H9 (cell line): ENCODE measurements at regions not wholly inside any gene's neighbourhood (a gene's known extent, or its start where the extent isn't known, plus 50 kb on each side); places are given as distances from the start of the nearest gene placed in this dataset.

Experiments used
- DNase-seq: peaks from one replicate; pipeline ENCODE4 v3.0.0-alpha.2; 2017
- H2AFZ ChIP-seq: one replicate; pipeline ENCODE4 v1.6.1; 2013; ENCODE audit warnings: mild to moderate bottlenecking, low read length, control low read depth, moderate library complexity
- H2AK5ac ChIP-seq: 2 replicates; pipeline ENCODE4 v1.6.1; 2013; ENCODE audit warnings: low read length, control low read depth, mixed read lengths; ENCODE audit not compliant: insufficient read length
- H2BK120ac ChIP-seq: one replicate; pipeline ENCODE4 v1.6.1; 2013; ENCODE audit warnings: low read depth, mild to moderate bottlenecking, low read length, control low read depth, inconsistent platforms; ENCODE audit not compliant: poor library complexity, severe bottlenecking
- H2BK12ac ChIP-seq: 2 replicates; pipeline ENCODE4 v1.6.1; 2013; ENCODE audit warnings: low read length, control low read depth, mixed read lengths, low read depth; ENCODE audit not compliant: insufficient read length
- H2BK15ac ChIP-seq: 2 replicates; pipeline ENCODE4 v1.6.1; 2013; ENCODE audit warnings: low read depth, low read length, control low read depth
- H2BK20ac ChIP-seq: one replicate; pipeline ENCODE4 v1.6.1; 2013; ENCODE audit warnings: low read depth, mild to moderate bottlenecking, low read length, control low read depth, inconsistent platforms; ENCODE audit not compliant: poor library complexity, severe bottlenecking
- H2BK5ac ChIP-seq: 2 replicates; pipeline ENCODE4 v1.6.1; 2013; ENCODE audit warnings: low read length, control low read depth, mixed read lengths; ENCODE audit not compliant: insufficient read length
- H3K14ac ChIP-seq: 2 replicates; pipeline ENCODE4 v1.6.1; 2013; ENCODE audit warnings: low read length, control low read depth; ENCODE audit not compliant: insufficient read depth
- H3K18ac ChIP-seq: 2 replicates; pipeline ENCODE4 v1.6.1; 2013; ENCODE audit warnings: low read depth, mild to moderate bottlenecking, mixed read lengths, low read length, control low read depth; ENCODE audit not compliant: insufficient read length
- H3K23ac ChIP-seq: 2 replicates; pipeline ENCODE4 v1.6.1; 2013; ENCODE audit warnings: low read length, control low read depth, mixed read lengths, low read depth; ENCODE audit not compliant: insufficient read length
- H3K23me2 ChIP-seq: 2 replicates; pipeline ENCODE4 v1.6.1; 2013; ENCODE audit warnings: low read depth, mild to moderate bottlenecking, mixed read lengths, low read length, control low read depth; ENCODE audit not compliant: insufficient read length, poor library complexity, severe bottlenecking
- H3K27ac ChIP-seq: 2 replicates; pipeline ENCODE4 v1.5.1; 2013; ENCODE audit warnings: low read length, control low read depth, mixed read lengths, low read depth; ENCODE audit not compliant: insufficient read length
- H3K27me3 ChIP-seq: 2 replicates; pipeline ENCODE4 v1.6.1; 2013; ENCODE audit warnings: low read length, control low read depth, inconsistent platforms; ENCODE audit not compliant: insufficient read depth
- H3K4ac ChIP-seq: 2 replicates; pipeline ENCODE4 v1.6.1; 2013; ENCODE audit warnings: low read depth, mild to moderate bottlenecking, control low read depth, inconsistent platforms, low read length, moderate library complexity
- H3K4me1 ChIP-seq: 2 replicates; pipeline ENCODE4 v1.6.1; 2013; ENCODE audit warnings: low read length, control low read depth, inconsistent platforms; ENCODE audit not compliant: insufficient read depth
- H3K4me2 ChIP-seq: 2 replicates; pipeline ENCODE4 v1.6.1; 2013; ENCODE audit warnings: low read length, control low read depth, mixed read lengths; ENCODE audit not compliant: insufficient read length, insufficient read depth
- H3K56ac ChIP-seq: 2 replicates; pipeline ENCODE4 v1.6.1; 2013; ENCODE audit warnings: low read depth, mild to moderate bottlenecking, mixed read lengths, low read length, control low read depth; ENCODE audit not compliant: insufficient read length
- H3K79me1 ChIP-seq: 2 replicates; pipeline ENCODE4 v1.6.1; 2013; ENCODE audit warnings: low read depth, mild to moderate bottlenecking, moderate library complexity, low read length, control low read depth, inconsistent platforms; ENCODE audit not compliant: insufficient read depth, poor library complexity, severe bottlenecking
- H3K79me2 ChIP-seq: 2 replicates; pipeline ENCODE4 v1.6.1; 2013; ENCODE audit warnings: low read length, control low read depth, inconsistent platforms; ENCODE audit not compliant: insufficient read depth
- H3K9ac ChIP-seq: 2 replicates; pipeline ENCODE4 v1.6.1; 2013; ENCODE audit warnings: low read length, control low read depth, mixed read lengths; ENCODE audit not compliant: insufficient read length; ENCODE audit errors: extremely low read depth
- H3K9me3 ChIP-seq: one replicate; pipeline ENCODE4 v1.6.1; 2013; ENCODE audit warnings: low read depth, low read length, inconsistent platforms; ENCODE audit not compliant: control insufficient read depth
- H3T11ph ChIP-seq: one replicate; pipeline ENCODE4 v1.6.1; 2013; ENCODE audit warnings: mild to moderate bottlenecking, low read length, control low read depth, inconsistent platforms
- H4K20me1 ChIP-seq: one replicate; pipeline ENCODE4 v1.6.1; 2013; ENCODE audit not compliant: control insufficient read depth, insufficient read length, insufficient read depth
- H4K5ac ChIP-seq: 2 replicates; pipeline ENCODE4 v1.6.1; 2013; ENCODE audit warnings: low read depth, mild to moderate bottlenecking, mixed read lengths, low read length, control low read depth; ENCODE audit not compliant: insufficient read length
- H4K8ac ChIP-seq: replicated peaks from 2 replicates; pipeline ENCODE4 v1.6.1; 2013; ENCODE audit warnings: low read length, control low read depth, mixed read lengths, low read depth; ENCODE audit not compliant: insufficient read length
- H4K91ac ChIP-seq: 2 replicates; pipeline ENCODE4 v1.6.1; 2013; ENCODE audit warnings: low read depth, mild to moderate bottlenecking, moderate library complexity, mixed read lengths, low read length, control low read depth; ENCODE audit not compliant: insufficient read length
- H3K27ac Mint-ChIP-seq, 3 experiments: 2 replicates in 2 of 3; 3 replicates in 1 of 3; pipeline ENCODE4 v1.8.0; 2020 to 2021; ENCODE audit warnings: mixed read lengths in 3 of 3, mild to moderate bottlenecking in 1 of 3, moderate library complexity in 1 of 3
- H3K27me3 Mint-ChIP-seq: 2 replicates; pipeline ENCODE4 v1.8.0; 2021; ENCODE audit warnings: low read depth, mild to moderate bottlenecking, moderate library complexity, mixed read lengths
- H3K36me3 Mint-ChIP-seq, 3 experiments: 2 replicates in 2 of 3; 3 replicates in 1 of 3; pipeline ENCODE4 v1.8.0; 2020 to 2021; ENCODE audit warnings: low read depth in 3 of 3, mixed read lengths in 3 of 3; ENCODE audit not compliant: insufficient read depth in 1 of 3
- H3K4me1 Mint-ChIP-seq, 2 experiments: 2 replicates each; pipeline ENCODE4 v1.8.0; 2020; ENCODE audit warnings: mixed read lengths in 2 of 2
- H3K4me3 Mint-ChIP-seq, 2 experiments: 2 replicates in 1 of 2; 3 replicates in 1 of 2; pipeline ENCODE4 v1.8.0; 2020 to 2021; ENCODE audit warnings: mild to moderate bottlenecking in 2 of 2, mixed read lengths in 2 of 2, moderate library complexity in 1 of 2
- H3K9me3 Mint-ChIP-seq, 2 experiments: 2 replicates in 1 of 2; 3 replicates in 1 of 2; pipeline ENCODE4 v1.8.0; 2020; ENCODE audit warnings: mild to moderate bottlenecking in 2 of 2, mixed read lengths in 2 of 2, moderate library complexity in 1 of 2
- WGBS: extraction: QIAGEN DNeasy Blood & Tissue Kit; methylation state at CpG from one replicate; pipeline ENCODE4 v1.1.7; 2013; ENCODE audit warnings: missing lambda C conversion rate, low lambda C conversion rate, mixed read lengths; ENCODE audit not compliant: insufficient read length; ENCODE audit errors: extremely low coverage; 5-methylcytosine and 5-hydroxymethylcytosine counted together
- TF ChIP-seq, protein P1 (sequence below): fragments of 200-600 bp; sonication (generic); conservative IDR thresholded peaks from 3 replicates; pipeline ENCODE4 v1.8.0; 2021; ENCODE audit warnings: antibody characterized with exemption, mild to moderate bottlenecking

DNA sequence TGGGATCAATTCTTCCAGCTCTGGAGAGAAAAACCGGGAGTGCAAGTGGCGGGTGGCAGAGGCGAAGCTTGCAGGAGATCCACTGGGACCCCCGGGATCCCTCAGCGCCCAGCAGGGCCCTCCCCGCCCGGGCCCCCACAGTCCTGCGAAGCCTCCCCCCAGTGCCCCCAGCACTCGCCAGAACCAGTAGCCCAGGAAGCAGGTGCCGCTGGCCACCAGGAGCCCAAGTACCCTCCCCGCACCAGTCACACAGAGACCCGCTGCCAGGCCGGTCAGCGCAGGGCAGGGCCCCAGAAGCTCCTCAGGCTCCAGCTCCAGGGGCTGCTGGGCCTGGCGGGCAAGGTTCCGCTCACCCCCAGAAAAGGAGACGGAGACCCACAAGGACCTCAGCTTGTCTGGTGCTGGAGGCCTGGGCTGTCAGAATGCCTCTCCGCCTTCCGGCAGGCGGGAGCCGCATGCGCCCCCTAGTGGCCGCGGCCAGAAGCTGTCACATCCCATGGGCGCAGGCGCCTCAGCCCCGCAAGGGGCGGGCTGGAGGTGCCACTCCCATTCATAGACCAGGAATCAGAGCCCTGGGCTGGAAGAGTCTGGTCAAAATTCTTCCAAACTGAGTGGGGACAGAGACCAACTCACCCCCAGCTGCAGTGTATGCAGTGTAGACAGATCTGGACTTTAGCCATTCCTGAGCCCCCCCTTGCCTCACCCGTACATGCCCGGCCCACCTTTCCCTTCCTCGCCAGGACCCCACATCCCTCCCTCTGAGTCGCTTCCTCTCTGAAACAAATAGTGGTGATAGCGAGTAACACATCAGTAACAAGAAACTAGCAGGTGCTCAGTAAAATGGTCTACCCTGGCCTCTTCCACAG is 1002.3 kb downstream of the KCNJ18 start:
- Histone ChIP-seq H2BK12ac (no peak overlapping the region), H3K27me3 (no peaks in the 10 kb centered on the region), H4K20me1 (no peaks in the 10 kb centered on the region), H3K23me2 (no peaks in the 10 kb centered on the region), H3K27ac (no peak overlapping the region), H4K91ac (no peak overlapping the region), H2AFZ (no peak overlapping the region), H2BK5ac (no peak overlapping the region), H3K18ac (no peak overlapping the region), H3T11ph (no peak overlapping the region), H3K4ac (no peak overlapping the region), H4K5ac (no peak overlapping the region), H3K4me2 (no peak overlapping the region), H3K14ac (no peak overlapping the region), H3K9ac (no peak overlapping the region), H3K79me1 (no peaks in the 10 kb centered on the region), H3K4me1 (no peaks in the 10 kb centered on the region), H3K79me2 (no peaks in the 10 kb centered on the region), H2BK15ac (no peak overlapping the region), H2BK120ac (no peak overlapping the region), H3K56ac (no peak overlapping the region), H3K23ac (no peak overlapping the region), H3K9me3 (peaks cover 80% of the 10 kb centered on the region), H2AK5ac (no peak overlapping the region), H2BK20ac (no peak overlapping the region), H4K8ac (no peak overlapping the region)
- Mint-ChIP-seq H3K4me1 (no peaks in the 10 kb centered on the region), H3K36me3 (peaks cover 11 to 27% (median 23%) of the 10 kb centered on the region in 3 experiments; a peak in 6 of 7 replicates), H3K9me3 (peaks cover 86 to 90% of the 10 kb centered on the region in 2 experiments), H3K27ac (no peak overlapping the region), H3K27me3 (no peaks in the 10 kb centered on the region; the same call in none of the 2 replicates), H3K4me3 (no peak overlapping the region)
- no peak for DNase-seq
- WGBS = no CpG with 5 or more reads among the region's 33 CpGs
- TF ChIP-seq, protein P1, sequence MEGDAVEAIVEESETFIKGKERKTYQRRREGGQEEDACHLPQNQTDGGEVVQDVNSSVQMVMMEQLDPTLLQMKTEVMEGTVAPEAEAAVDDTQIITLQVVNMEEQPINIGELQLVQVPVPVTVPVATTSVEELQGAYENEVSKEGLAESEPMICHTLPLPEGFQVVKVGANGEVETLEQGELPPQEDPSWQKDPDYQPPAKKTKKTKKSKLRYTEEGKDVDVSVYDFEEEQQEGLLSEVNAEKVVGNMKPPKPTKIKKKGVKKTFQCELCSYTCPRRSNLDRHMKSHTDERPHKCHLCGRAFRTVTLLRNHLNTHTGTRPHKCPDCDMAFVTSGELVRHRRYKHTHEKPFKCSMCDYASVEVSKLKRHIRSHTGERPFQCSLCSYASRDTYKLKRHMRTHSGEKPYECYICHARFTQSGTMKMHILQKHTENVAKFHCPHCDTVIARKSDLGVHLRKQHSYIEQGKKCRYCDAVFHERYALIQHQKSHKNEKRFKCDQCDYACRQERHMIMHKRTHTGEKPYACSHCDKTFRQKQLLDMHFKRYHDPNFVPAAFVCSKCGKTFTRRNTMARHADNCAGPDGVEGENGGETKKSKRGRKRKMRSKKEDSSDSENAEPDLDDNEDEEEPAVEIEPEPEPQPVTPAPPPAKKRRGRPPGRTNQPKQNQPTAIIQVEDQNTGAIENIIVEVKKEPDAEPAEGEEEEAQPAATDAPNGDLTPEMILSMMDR = peak; percentile 38; the same call in 2 of the 3 replicates
